GM19468 (cell line): ENCODE measurements at regions not wholly inside any gene's neighbourhood (a gene's known extent, or its start where the extent isn't known, plus 50 kb on each side); places are given as distances from the start of the nearest gene placed in this dataset.
"Not testable (repeated sequence)": the region's sequence is repeated elsewhere in the genome, so short reads cannot be mapped to it uniquely, and the experiment has no call there.

Experiments
- ATAC-seq: cut with Tn5 transposase; IDR thresholded peaks from one replicate; pipeline ENCODE4 v1.9.1; 2021; ENCODE audit warnings: mild to moderate bottlenecking, moderate library complexity, moderate number of reproducible peaks; ENCODE audit not compliant: unreplicated experiment; ENCODE audit errors: extremely low read depth

DNA sequence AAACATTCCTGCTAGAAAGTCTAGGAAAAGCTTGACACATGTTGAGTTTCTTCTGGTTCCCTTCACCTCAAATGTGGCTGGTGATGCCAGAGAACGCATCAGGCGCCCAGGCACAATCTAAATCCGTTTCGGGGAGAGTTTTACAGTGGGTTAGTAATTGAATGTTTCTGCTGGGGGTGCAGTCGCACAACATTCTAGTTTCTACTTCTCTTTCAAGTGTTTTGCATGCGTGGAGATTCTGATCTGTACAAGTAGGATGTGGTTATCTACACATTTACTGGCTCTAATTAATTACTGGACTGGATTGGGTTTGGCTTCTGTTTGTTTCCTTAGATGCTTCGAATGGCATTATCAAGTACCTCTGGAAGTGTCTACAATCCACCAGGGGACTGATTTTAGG is 173.8 kb downstream of the TMEM26 start:
- peak; percentile 86 for ATAC-seq

DNA sequence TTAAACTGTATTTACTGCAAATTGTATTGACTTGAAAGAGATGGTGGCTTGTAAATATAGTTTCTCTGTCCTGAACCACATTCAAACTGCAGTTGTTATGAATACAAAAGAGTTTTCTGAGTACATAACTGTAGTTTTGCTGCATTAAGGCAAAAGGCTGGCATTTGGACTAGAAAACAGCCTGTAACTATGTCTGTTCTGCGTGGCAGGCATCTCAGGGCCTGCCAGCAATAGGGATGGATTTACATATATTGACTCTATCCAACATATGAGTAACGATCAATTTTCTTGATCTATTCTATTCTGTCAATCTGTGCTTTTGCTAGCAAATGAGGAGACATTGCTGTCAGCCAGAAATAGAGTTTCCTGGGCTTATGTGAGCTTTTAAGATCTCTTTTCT is 174.6 kb downstream of the TMEM26 start:
- ATAC-seq = no peak

DNA sequence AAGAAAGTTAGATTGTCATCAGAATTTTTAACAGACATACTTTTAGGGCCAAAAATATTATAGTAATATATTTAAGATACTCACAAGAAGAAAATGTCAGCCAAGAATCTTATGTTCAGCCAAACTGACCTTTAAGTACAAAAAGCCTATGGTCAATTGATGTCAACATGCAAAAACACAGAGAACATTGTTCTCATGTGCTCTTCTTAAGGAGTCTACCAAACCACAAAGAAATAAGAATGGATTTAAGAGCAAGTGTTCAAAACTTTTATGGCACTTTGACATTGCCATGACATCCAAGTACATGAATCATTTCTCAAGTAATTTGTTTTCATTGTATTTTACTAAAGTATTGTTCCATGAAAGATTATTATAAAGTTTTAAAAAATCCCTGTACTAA is 180.4 kb downstream of the TMEM26 start:
- no peak for ATAC-seq

DNA sequence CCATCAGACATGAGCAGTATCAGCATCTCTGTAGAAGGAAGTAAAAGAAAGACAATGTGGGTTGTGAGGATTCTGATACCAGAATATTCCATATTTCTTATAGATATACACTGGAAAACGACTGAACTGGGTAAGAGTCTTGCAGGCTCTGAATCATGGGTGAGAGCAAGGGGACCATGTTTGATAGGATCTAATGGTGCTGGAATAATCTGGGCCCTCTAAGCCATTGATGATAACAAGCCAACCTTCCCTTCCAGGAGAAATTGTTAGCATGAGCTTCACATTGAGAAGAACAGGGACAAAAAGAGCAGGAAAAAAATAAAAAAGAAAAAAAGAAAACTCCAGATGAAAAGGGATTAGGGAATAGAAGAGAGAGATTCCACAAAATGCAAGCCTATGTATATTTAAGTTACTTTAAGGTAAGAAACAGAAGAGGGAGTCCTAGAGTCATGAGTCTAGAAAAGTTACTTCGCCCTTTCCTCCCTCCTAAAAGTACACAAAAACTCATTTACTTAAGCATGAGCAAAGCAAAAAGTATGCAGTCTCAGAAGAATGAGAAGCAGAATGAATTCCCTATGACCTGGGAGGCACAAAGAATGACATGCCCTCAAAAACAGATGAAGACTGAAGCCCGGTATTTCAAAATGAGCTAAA is 181.9 kb downstream of the TMEM26 start:
- ATAC-seq = no peak

DNA sequence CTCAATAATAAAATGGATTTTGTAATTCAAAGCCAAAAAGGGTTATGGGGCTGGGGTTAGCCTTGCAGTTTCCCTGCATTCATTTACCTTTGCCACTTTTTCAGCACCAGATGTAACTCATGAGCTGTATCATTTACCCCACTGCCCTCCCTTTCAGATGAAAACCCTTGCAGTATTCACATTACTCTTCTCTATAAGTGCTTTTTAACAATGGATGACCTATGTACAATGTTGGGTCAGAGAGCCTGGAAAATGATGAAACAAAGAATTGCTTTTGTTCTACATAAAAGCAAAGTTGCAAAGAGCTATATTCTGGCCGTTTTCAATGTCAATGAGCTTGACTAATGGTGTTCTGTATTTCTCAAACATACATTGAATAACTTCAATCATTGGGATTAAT is 189.7 kb downstream of the TMEM26 start:
- ATAC-seq = no peak

DNA sequence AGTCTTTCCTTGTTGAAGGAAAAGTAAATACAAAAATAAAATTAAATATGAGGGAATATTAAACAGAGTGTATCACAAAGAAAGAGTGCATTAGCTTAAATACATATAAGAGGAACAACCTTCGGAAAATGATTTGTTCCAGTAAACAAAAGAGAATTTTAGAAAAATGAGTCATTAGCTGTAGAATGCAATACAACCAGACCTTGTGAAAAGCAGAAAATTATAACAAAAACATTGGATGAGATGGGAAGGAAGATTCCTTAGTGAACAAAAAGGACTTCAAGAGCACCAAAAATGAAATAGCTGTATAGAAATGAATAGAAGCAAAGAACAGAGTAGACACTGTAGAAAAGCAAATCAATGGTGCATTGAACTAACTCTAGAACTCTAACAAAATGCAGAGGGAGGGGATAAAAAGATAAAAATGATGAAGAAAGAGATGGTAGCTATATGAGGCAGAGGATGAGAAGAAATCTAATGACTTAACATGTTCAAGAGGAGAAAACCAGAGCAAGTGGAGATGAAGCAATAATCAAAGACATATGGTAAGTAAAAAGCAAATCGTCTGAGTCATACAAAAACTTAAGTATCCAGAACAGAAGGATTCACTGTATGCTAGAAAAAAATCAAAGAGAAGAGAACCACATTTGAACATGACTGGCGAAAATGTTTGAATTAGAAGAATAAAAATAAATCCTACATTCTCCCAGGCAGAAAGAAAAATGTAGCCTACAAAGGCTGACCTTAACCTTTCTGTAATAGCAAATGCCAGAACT is 190.5 kb downstream of the TMEM26 start:
- no peak for ATAC-seq

DNA sequence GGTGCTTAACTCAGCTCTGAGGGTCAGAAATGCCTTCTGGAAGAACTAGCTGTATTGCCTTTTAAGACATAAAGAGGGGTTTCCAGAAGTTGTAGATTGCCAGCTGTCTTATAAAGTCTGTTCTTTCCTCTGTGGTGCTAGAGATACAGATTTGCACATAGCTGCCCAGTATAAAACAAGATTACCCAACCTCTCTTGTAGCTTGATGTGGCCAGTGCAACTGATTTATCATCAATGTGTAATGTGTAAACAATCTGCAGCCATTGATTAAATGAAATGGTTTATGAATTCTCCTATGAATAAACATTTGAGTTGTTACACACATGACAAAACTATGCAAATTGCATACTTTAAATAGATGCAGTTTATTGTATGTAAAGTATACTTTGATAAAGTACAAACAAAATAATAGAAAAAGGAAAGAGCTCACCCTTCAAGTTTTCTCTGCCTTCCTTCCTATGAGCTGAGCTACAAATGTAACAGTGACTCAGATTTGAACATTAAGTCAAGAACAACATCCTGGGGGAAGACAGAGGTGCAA is 195.2 kb downstream of the TMEM26 start:
- no peak for ATAC-seq

DNA sequence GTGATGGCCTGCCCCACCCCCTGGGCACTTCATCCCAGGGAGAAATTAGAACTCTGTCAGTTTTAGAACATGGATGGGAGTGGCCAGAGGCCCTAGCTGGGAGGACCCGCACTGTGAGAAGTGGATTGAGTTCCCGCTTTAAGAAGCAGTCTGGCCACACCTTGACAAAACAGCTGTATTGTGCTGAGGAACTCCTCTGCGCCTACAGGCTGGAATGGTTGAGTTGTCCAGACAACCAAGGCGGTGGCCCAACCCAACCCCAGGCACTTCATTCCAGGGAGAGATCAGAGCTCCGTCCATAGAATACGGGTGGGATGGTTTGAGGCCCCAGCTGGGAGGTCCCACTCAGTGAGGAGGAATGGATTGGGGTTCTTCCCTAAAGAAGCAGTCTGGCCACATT is 196.0 kb downstream of the TMEM26 start:
- ATAC-seq = no peak

DNA sequence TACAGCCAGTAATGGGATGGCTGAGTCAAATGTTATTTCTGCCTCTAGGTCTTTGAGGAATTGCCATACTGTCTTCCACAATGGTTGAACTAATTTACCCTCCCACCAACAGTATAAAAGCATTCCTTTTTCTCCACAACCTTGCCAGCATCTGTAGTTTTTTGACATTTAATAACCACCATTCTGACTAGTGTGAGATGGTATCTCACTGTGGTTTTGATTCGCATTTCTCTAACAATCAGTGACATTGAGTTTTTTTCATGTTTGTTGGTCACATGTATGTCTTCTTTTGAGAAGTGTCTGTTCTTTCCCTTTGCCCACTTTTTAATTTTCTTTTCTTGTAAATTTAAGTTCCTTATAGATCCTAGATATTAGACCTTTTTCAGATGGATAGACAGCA is 200.9 kb downstream of the TMEM26 start:
- not testable (repeated sequence) for ATAC-seq

DNA sequence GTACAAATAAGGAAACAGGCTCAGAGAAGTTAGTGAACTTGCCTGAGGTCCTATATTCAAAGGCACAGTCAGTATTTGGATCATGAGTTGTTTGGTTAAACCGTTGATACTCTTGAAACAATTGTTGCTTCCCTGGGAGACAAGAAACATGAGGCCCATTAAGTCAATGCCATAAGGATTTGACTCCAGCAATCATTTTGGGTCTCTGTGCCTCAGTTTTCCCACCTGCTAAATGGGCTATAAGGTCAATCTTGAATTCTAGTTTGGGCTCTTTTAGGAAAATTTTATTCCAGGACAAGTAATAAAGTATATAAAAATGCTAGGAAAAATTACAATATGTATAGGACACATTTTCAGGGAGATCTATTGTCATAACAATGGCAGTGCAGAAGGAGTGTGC is 202.1 kb downstream of the TMEM26 start:
- ATAC-seq = no peak

DNA sequence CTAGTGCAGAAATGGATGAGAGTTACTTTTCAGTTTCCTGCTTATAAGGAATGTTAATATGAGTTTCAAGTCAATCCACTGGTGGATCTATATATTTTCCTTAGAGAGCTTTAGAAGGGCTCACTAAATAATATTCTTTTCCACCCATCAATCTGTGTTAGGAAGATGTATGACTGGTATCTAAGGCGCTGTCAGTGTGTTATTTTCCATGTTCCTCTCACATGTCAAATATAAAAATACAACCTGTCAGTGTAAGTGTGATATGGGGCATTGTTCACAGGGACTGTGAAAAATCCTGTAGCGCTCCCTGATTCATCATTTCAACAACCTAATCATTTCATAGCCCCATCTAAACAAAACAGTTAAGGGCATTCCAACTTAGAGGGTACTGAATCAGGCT is 203.1 kb downstream of the TMEM26 start:
- no peak for ATAC-seq

DNA sequence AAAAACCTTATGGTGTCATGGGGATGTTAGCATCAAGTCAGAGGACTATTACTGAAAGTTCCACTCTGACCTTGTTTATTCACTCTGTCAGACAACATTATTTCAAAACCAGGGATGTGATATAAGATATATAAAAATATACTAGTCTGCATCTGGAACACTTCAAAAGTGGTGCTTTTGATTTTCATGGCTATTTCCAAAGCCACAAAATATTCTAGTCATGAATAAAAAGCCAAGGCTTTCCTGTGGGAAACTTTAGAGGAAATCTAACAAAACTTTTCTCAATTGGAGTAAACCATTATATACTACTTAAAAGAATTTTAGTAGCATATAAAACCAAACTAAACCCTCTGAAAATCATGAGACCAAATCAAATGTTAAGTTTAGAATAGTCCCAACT is 205.2 kb downstream of the TMEM26 start:
- no peak for ATAC-seq

DNA sequence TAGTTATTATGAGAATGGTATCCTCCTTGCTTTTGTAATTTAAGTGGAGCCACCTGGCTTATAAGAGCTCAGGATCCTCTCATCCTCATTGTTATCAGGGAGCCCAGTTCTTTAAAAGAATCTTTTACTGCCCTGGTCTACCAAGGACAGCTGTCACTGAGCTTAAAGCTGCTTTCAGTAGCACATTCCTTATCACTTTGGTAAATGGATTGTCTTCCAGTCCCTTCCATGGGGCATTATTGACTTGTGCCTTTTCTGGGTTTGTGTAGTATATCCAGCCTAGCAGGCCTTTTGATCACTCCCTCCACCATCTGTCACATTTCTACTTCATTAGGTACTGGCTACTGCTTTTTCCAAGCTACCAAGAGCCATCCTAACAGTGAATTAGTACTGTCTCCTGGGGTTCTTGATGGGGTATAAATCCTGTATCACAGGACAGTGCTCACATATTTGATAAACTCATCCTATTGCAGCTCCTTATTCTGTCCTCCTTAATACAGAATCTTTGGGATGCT is 208.9 kb downstream of the TMEM26 start:
- ATAC-seq = no peak

DNA sequence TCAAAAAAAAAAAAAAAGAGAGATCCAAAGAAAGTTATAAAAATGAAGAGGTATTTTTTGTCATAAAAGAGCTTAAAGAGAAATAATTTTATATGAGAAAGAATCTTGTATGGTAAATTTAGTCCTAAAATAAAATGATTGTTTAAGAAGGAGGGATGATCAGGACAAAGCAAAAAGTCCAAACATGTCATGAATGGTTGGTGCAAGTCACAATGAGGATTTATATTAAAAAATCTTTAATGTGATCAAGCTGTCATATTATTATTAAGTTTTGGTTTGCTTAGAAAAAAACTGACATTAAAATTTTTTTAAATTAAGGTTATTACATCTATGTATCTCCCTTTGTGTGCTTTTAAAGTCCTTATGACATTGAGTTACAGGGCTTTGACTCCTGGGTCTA is 220.4 kb downstream of the TMEM26 start:
- no peak for ATAC-seq

DNA sequence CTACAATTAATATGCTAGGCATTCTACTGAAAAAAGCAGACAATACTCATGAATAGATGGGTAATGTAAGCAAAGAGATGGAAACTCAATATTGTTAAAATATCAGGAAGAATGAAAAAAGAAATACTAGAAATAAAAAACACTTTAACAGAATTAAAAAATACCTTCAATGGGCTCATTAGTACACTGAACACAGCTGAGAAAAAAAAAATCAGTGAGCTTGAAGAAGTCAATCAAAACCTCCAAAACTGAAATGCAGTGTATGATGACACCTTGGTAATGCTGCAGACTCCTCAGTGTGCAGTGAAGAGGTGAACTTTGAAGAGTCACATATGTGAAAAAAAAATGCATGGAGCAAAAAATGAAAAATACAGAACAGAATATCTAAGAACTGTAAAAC is 227.2 kb downstream of the TMEM26 start:
- ATAC-seq = no peak

DNA sequence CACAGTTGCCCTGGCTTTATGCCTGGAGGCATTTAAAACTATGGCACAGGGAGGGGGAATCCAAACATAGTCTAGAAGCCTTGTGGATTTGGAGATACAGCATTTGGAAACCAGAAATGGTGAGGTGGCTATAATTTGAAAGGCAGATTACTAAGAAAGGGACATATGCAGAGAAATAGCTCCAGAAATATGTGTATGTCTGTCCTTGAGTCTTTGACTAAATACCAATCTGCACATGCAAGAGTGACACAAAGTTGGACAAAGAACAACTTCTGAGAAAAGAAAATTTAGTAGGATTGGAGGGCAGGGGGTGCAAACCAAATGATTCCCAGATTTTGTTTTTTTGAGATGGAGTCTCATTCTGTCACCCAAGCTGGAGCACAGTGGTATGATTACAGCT is 229.6 kb downstream of the TMEM26 start:
- ATAC-seq = no peak

DNA sequence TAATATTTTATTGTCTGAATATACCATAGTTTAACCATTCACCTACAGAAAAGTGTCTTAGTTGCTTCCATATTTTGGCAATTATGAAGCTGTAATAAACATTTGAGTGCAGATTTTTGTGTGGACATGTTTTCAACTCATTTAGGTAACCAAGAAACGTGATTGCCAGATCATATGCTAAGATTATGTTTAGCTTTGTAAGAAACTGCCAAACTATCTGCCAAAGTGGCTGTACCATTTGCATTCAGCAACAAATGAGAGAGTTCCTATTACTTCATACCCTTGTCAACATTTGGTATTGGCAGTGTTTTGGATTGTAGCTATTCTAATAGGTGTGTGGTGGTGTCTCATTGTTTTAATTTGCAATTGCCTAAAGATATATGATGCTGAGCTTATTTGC is 233.5 kb downstream of the TMEM26 start:
- no peak for ATAC-seq

DNA sequence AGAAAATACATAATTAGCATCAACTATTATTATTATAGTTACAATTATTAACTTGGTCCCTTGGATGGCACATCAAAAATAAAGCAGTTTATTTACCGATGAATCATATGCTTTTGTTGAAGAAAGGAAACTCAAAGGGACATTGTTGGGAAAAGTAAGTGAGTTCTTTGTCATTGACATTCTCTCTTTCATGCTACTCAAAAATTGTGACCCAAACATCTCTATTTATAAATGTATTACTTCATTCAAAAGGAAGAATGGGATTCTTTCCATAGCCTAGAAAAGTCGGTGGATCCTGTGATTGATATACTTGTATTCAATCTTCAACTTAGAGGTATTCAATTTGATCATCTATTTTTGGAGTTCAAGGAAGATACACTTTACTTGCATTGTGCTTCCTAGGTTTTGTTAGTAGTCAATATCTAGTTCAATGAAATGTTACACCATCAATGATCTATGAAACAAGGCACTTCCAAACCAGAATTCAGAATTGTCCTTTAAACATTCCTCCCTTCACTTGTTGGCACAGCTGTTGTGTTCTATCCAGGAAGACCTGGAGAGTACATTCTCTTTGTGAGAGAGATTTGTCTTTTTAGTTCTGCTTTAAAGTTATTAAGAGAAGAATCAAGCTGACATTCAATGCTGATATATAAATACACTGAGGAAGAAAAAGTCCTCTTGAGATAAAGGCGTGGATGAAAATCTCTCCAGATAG is 235.2 kb downstream of the TMEM26 start:
- no peak for ATAC-seq

DNA sequence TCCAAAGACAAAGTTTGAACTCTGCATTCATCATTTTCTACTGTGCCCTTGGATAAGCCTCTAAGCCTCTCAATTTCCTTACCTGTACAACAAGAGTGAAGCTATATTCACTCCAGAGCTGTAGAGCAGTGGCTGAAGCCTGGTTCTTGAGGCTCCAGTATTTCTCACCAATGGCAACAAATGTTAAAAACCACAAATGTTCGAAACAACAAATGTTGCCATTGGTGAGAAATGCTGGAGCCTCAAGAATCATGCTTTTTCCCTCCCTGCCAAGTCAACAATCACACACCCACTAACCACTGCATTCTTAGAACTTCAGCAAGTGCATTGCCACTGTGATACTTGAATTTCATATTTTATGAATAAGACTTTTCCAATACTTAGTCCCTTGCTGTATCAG is 237.9 kb downstream of the TMEM26 start:
- ATAC-seq = no peak

DNA sequence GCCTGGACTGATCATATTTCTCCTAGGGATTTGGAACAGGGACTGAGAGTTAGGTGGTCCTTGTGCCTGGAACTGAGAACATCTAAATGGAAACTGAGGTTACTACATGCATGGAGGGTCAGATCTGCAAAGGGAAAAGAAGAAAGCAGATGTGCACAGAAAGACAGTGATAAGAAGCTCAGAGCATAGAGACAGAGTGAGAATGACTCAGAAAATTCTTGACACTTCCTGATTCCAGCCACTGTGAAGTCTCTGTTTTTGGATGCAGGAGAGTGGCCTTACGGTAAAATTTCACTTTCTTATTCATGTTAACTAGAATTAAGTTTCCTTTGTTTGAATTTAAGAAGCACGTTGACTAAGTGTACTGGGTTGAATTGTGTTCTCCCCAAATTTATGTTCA is 241.7 kb downstream of the TMEM26 start:
- no peak for ATAC-seq

DNA sequence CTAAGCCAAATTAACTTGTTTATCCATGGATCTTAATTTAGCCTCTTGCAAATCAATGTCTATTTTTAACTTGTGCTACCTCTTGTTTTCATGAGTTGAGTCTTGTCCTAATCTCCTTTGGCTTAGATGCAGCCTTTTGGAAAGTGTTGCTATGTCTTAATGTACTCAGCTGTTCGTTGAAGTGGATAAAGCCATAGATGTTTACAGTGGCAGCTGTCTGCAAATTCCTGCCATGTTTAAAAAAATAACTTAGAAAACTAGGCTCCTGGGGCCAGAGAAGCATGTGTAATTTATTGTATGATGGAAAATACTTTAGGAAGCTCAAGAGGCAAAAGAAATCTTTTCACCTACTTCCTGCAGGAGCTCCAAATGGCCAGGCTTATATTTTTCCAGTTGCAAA is 253.1 kb upstream of the RHOBTB1 start:
- no peak for ATAC-seq
